ENCODE measurements at regions not wholly inside any gene's neighbourhood (a gene's known extent, or its start where the extent isn't known, plus 50 kb on each side); places are given as distances from the start of the nearest gene placed in this dataset.
"Not testable (repeated sequence)": the region's sequence is repeated elsewhere in the genome, so short reads cannot be mapped to it uniquely, and the experiment has no call there.

- H3K27ac ChIP-seq (ENCODE audit: low read depth, low read length); H2BK5ac ChIP-seq (ENCODE audit: low read depth, low read length); H3K9me3 ChIP-seq (ENCODE audit: insufficient read depth in 2 of 2, low read depth in 1 of 2, low read length in 1 of 2); H3K27me3 ChIP-seq (replicated peaks in 1 of 4; ENCODE audit: control insufficient read depth in 3 of 4, extremely low read depth in 1 of 4, insufficient read depth in 3 of 4, low read length in 3 of 4); H3K4ac ChIP-seq (replicated peaks; ENCODE audit: insufficient read length, low read depth, low read length); H3K4me1 ChIP-seq (replicated peaks in 1 of 4; ENCODE audit: control insufficient read depth in 3 of 4, insufficient read depth in 4 of 4, low read length in 3 of 4); CTCF ChIA-PET (ENCODE audit: partially characterized antibody); H4K91ac ChIP-seq (replicated peaks; ENCODE audit: insufficient read length, low read length); H4K20me1 ChIP-seq (replicated peaks in 1 of 2; ENCODE audit: control insufficient read depth in 1 of 2, insufficient read depth in 2 of 2, low read length in 2 of 2); H3K23ac ChIP-seq (ENCODE audit: insufficient read length); H2BK12ac ChIP-seq (ENCODE audit: low read depth, low read length); H3K79me1 ChIP-seq (ENCODE audit: low read depth, low read length); H3K36me3 ChIP-seq (ENCODE audit: control insufficient read depth in 2 of 4, insufficient read depth in 4 of 4, low read length in 3 of 4); H2AFZ ChIP-seq (ENCODE audit: low read length); DNase-seq (ENCODE audit: low read depth in 1 of 2, low spot score in 2 of 2); H2AK5ac ChIP-seq (ENCODE audit: low read depth, low read length); H3K18ac ChIP-seq (ENCODE audit: extremely low read depth, low read length); H3K14ac ChIP-seq (ENCODE audit: insufficient read length); H2BK15ac ChIP-seq (ENCODE audit: low read length); H3K56ac ChIP-seq (replicated peaks; ENCODE audit: insufficient read length, low read depth, low read length); H4K5ac ChIP-seq (ENCODE audit: insufficient read length, low read depth, low read length); H3K23me2 ChIP-seq (ENCODE audit: low read depth, low read length); H3K9ac ChIP-seq (replicated peaks in 1 of 4; ENCODE audit: extremely low read depth in 1 of 4, low read depth in 3 of 4, low read length in 3 of 4); H2BK120ac ChIP-seq (replicated peaks; ENCODE audit: low read depth, low read length); FAIRE-seq; H3K4me3 ChIP-seq (ENCODE audit: extremely low read depth in 1 of 4, insufficient read depth in 2 of 4, low read depth in 3 of 4, low read length in 4 of 4); H4K8ac ChIP-seq (ENCODE audit: extremely low read depth, insufficient read depth, low read length); H3K4me2 ChIP-seq (ENCODE audit: insufficient read depth in 1 of 2, low read depth in 2 of 2, low read length in 2 of 2); H3K79me2 ChIP-seq (ENCODE audit: control insufficient read depth in 1 of 2, insufficient read depth in 2 of 2, low read length in 2 of 2); POLR2A ChIA-PET (ENCODE audit: partially characterized antibody); H2BK20ac ChIP-seq (ENCODE audit: low read length): not testable (repeated sequence)
- 93% methylated on average over 1 of the region's 1 CpG; no CpG with 5 or more reads in 1 of the 2 experiments for WGBS, 2 experiments (ENCODE audit: extremely low coverage in 1 of 2, insufficient coverage in 1 of 2, insufficient read length in 1 of 2, insufficient replicate concordance in 2 of 2, low coverage in 1 of 2, low lambda C conversion rate in 2 of 2, missing lambda C conversion rate in 1 of 2)
These were observed 249.6 kb upstream of the RASGRP1 start for GRCh38 chr15:38814254-38814653.
